K562 (cell line): ENCODE measurements at regions not wholly inside any gene's neighbourhood (a gene's known extent, or its start where the extent isn't known, plus 50 kb on each side); places are given as distances from the start of the nearest gene placed in this dataset.

ENCODE experiments used
- ATAC-seq: fragments of 200-7000 bp; cut with Tn5 transposase; 3 replicates; pipeline ENCODE4 v1.9.1; 2020; ENCODE audit warnings: moderate library complexity
- BruUV-seq: library from RNA; stranded (reverse); fragments of 400-500 nt; replicated peaks from 2 replicates; lab custom pipeline; 2021; lab: Mats Ljungman, UMichigan
- CTCF ChIA-PET: fragments of 300-600 bp; formaldehyde crosslinking; extraction: SDS; loops from one replicate; lab custom pipeline; 2021; ENCODE audit warnings: low intra/inter-chr PET ratio; lab: Yijun Ruan, JAX
- POLR2A ChIA-PET: fragments of 300-600, 350-650 bp; sonication (Branson Sonifier 250); formaldehyde crosslinking; extraction: SDS; loops from one replicate; lab custom pipeline; 2021; ENCODE audit warnings: antibody characterized with exemption, inconsistent platforms; lab: Yijun Ruan, JAX
- DNase-seq, 4 experiments: peaks; one replicate each; pipeline versions ENCODE4 v3.0.0 to v3.0.0-alpha.2; 2011 to 2018; ENCODE audit warnings: low spot score in 3 of 4, mixed read lengths in 3 of 4; ENCODE audit errors: extremely low read depth in 1 of 4
- FAIRE-seq: peaks from 2 replicates; lab custom pipeline; 2011; peaks lifted over from hg19 to GRCh38; lab: Jason Lieb, UNC
- H2AFZ ChIP-seq: 2 replicates; pipeline ENCODE4 v1.6.0; 2011; ENCODE audit warnings: low read depth, low read length, control low read depth, inconsistent platforms
- H3K27ac ChIP-seq: fragments of 200-600 bp; 3 replicates; pipeline ENCODE4 v1.8.0; 2011; ENCODE audit warnings: low read depth, mild to moderate bottlenecking, control low read depth, inconsistent platforms, low read length, moderate library complexity, mixed read lengths; ENCODE audit errors: extremely low read depth
- H3K27me3 ChIP-seq, 2 experiments: fragments of 300-600 bp in 1 of 2; 2 replicates in 1 of 2; 3 replicates in 1 of 2; pipeline versions ENCODE4 v1.6.0 to v1.8.0; 2011; ENCODE audit warnings: inconsistent platforms in 2 of 2, low read length in 2 of 2, mild to moderate bottlenecking in 1 of 2, mixed read lengths in 1 of 2, moderate library complexity in 1 of 2; ENCODE audit not compliant: control insufficient read depth in 2 of 2, insufficient read depth in 2 of 2
- H3K36me3 ChIP-seq: fragments of 300-600 bp; 3 replicates; pipeline ENCODE4 v1.8.0; 2011; ENCODE audit warnings: mild to moderate bottlenecking, low read length, inconsistent platforms; ENCODE audit not compliant: control insufficient read depth, insufficient read depth
- H3K4me1 ChIP-seq, 2 experiments: fragments of 200-600 bp in 1 of 2; replicated peaks in 1 of 2; 2 replicates in 1 of 2; 3 replicates in 1 of 2; pipeline versions ENCODE4 v1.5.1 to v1.8.0; 2011; ENCODE audit warnings: inconsistent platforms in 2 of 2, low read length in 2 of 2, mild to moderate bottlenecking in 1 of 2, mixed read lengths in 1 of 2, moderate library complexity in 1 of 2; ENCODE audit not compliant: control insufficient read depth in 2 of 2, insufficient read depth in 2 of 2
- H3K4me2 ChIP-seq: 2 replicates; pipeline ENCODE4 v1.6.1; 2011; ENCODE audit warnings: low read length, control low read depth, inconsistent platforms, mixed read lengths; ENCODE audit not compliant: insufficient read depth
- H3K4me3 ChIP-seq: fragments of 200-600 bp; sonication (generic), shearing (Covaris generic); 2 replicates; pipeline ENCODE4 v1.5.1; 2016; ENCODE audit warnings: control low read depth, inconsistent platforms
- H3K79me2 ChIP-seq: fragments of 200-600 bp; 3 replicates; pipeline ENCODE4 v1.8.0; 2011; ENCODE audit warnings: low read length, inconsistent platforms; ENCODE audit not compliant: control insufficient read depth, insufficient read depth
- H3K9ac ChIP-seq, 2 experiments: 2 replicates each; pipeline versions ENCODE4 v1.6.0 to v1.6.1; 2011; ENCODE audit warnings: low read depth in 2 of 2, low read length in 2 of 2, control low read depth in 1 of 2, inconsistent platforms in 1 of 2, mild to moderate bottlenecking in 1 of 2, mixed read lengths in 1 of 2; ENCODE audit not compliant: insufficient read depth in 1 of 2
- H3K9me1 ChIP-seq: one replicate; pipeline ENCODE4 v1.6.0; 2011; ENCODE audit warnings: inconsistent platforms, mild to moderate bottlenecking, low read length, moderate library complexity; ENCODE audit not compliant: control insufficient read depth, insufficient read depth
- H3K9me3 ChIP-seq: replicated peaks from 2 replicates; pipeline ENCODE4 v1.5.1; 2011; ENCODE audit warnings: low read depth, low read length, inconsistent platforms; ENCODE audit not compliant: control insufficient read depth, insufficient read depth
- H4K20me1 ChIP-seq: replicated peaks from 2 replicates; pipeline ENCODE4 v1.6.1; 2011; ENCODE audit warnings: low read length, inconsistent platforms, mixed read lengths; ENCODE audit not compliant: control insufficient read depth, insufficient read depth
- ATF4 ChIP-seq: fragments of 450-650 bp; formaldehyde crosslinking; IDR thresholded peaks from 2 replicates; pipeline ENCODE4 v1.4.0; 2022; ENCODE audit warnings: mild to moderate bottlenecking, moderate library complexity
- CCNT2 ChIP-seq: IDR thresholded peaks from 2 replicates; pipeline ENCODE4 v1.6.1; 2011; ENCODE audit warnings: borderline replicate concordance, low read depth, mild to moderate bottlenecking, moderate library complexity, mixed read lengths, low read length; ENCODE audit not compliant: insufficient read length; ENCODE audit errors: extremely low read depth
- CTBP1 ChIP-seq: fragments of 450-650 bp; IDR thresholded peaks from 2 replicates; pipeline ENCODE4 v1.6.1; 2016; ENCODE audit warnings: borderline replicate concordance
- E2F6 ChIP-seq, 2 experiments: IDR thresholded peaks; 2 replicates each; pipeline ENCODE4 v1.6.1; 2011; ENCODE audit warnings: borderline replicate concordance in 1 of 2, control low read depth in 1 of 2, low read depth in 1 of 2, low read length in 1 of 2, mild to moderate bottlenecking in 1 of 2, mixed read lengths in 1 of 2, moderate library complexity in 1 of 2; ENCODE audit not compliant: insufficient read depth in 1 of 2, insufficient read length in 1 of 2, poor library complexity in 1 of 2, severe bottlenecking in 1 of 2; ENCODE audit errors: extremely low read depth in 1 of 2
- ELK1 ChIP-seq: sonication (generic); formaldehyde crosslinking; IDR thresholded peaks from 2 replicates; pipeline ENCODE4 v1.8.1; 2022; ENCODE audit warnings: missing genetic modification reagents
- HMG20B ChIP-seq: fragments of 250-450 bp; sonication (Bioruptor Pico); IDR thresholded peaks from 2 replicates; pipeline ENCODE4 v1.5.0; 2021; ENCODE audit warnings: mild to moderate bottlenecking
- IRF9 ChIP-seq: fragments of 450-650 bp; IDR thresholded peaks from 2 replicates; pipeline ENCODE4 v1.6.1; 2016; ENCODE audit warnings: missing biosample characterization, missing genetic modification characterization
- LCOR ChIP-seq: sonication (generic); formaldehyde crosslinking; IDR thresholded peaks from 2 replicates; pipeline ENCODE4 v1.8.0; 2022; ENCODE audit warnings: mild to moderate bottlenecking, missing genetic modification reagents
- NR2F6 ChIP-seq: fragments of 450-650 bp; formaldehyde crosslinking; IDR thresholded peaks from 2 replicates; pipeline ENCODE4 v1.4.0; 2020; ENCODE audit warnings: mild to moderate bottlenecking
- PHF20 ChIP-seq: fragments of 450-650 bp; IDR thresholded peaks from 2 replicates; pipeline ENCODE4 v1.6.1; 2018; ENCODE audit not compliant: partially characterized antibody
- TSHZ1 ChIP-seq: fragments of 250-450 bp; sonication (Bioruptor Pico); IDR thresholded peaks from 2 replicates; pipeline ENCODE4 v1.4.0; 2020; ENCODE audit warnings: mild to moderate bottlenecking, moderate library complexity
- ZNF124 ChIP-seq: sonication (generic); formaldehyde crosslinking; IDR thresholded peaks from 2 replicates; pipeline ENCODE4 v1.8.1; 2022; ENCODE audit warnings: missing genetic modification reagents
- ZNF57 ChIP-seq: fragments of 450-650 bp; formaldehyde crosslinking; IDR thresholded peaks from 2 replicates; pipeline ENCODE4 v1.4.0; 2020; ENCODE audit warnings: mild to moderate bottlenecking, moderate library complexity
- ZNF830 ChIP-seq: fragments of 250-450 bp; sonication (Bioruptor Pico); IDR thresholded peaks from 2 replicates; pipeline ENCODE4 v1.5.0; 2021; ENCODE audit warnings: mild to moderate bottlenecking
- WGBS: fragments of 100-300 bp; shearing (Covaris generic); methylation state at CpG from one replicate; pipeline ENCODE4 v1.1.6; 2016; ENCODE audit warnings: low coverage, mixed read lengths; ENCODE audit not compliant: insufficient coverage; ENCODE audit errors: missing lambda C conversion rate; 5-methylcytosine and 5-hydroxymethylcytosine counted together
- in situ Hi-C: fragments of 300-500 bp; cut with MboI; formaldehyde crosslinking; loops from 4 replicates; pipeline ENCODE4 v1.15.0; 2018; ENCODE audit warnings: inconsistent platforms, mixed read lengths
- intact Hi-C: fragments of 100-400 bp; cut with micrococcal nuclease; formaldehyde crosslinking; loops from 2 replicates; pipeline ENCODE4 v1.14.2; 2022

GRCh38 chr7:50926049-50926448 lies 143.4 kb upstream of the GRB10 start (continued):
- TF ChIP-seq TSHZ1 (CRISPR knock-in tag) (no peak), LCOR (CRISPR knock-in tag) (no peak), ZNF124 (CRISPR knock-in tag) (no peak), CCNT2 (no peak), NR2F6 (CRISPR knock-in tag) (no peak)
- TF ChIP-seq, all 486 proteins: peak for 0

- Histone ChIP-seq H3K9ac (no peak overlapping the region), H3K4me3 (no peak overlapping the region), H2AFZ (no peak overlapping the region), H3K79me2 (no peaks in the 10 kb centered on the region), H3K9me3 (no peaks in the 10 kb centered on the region), H3K27ac (no peak overlapping the region), H3K36me3 (no peaks in the 10 kb centered on the region), H3K4me1 (no peaks in the 10 kb centered on the region), H4K20me1 (no peaks in the 10 kb centered on the region), H3K4me2 (no peak overlapping the region), H3K9me1 (no peaks in the 10 kb centered on the region), H3K27me3 (peaks cover 0 to 15% of the 10 kb centered on the region in 2 experiments; a peak in 3 of 5 replicates)
- in situ Hi-C loops, result no loop called here
- CTCF ChIA-PET, result no interaction called here
- POLR2A ChIA-PET, result interaction anchor here (0.6 kb wide), 1 partner anchor 444 kb away, joined by 3 read pairs; no protein-coding TSS in a partner anchor
- ATAC-seq (no peak), FAIRE-seq (no peak), DNase-seq (no peak)
- no TSS peak for BruUV-seq
- intact Hi-C loops, result no loop called here
- 2% methylated on average over 4 of the region's 4 CpGs for WGBS
- TF ChIP-seq CTBP1 (no peak), HMG20B (CRISPR knock-in tag) (no peak), E2F6 (IDR thresholded peaks at IDR 0.05; ENCODE audit: borderline replicate concordance in 1 of 2, extremely low read depth in 1 of 2, insufficient read depth in 1 of 2, insufficient read length in 1 of 2, low read depth in 1 of 2, low read length in 1 of 2, poor library complexity in 1 of 2, severe bottlenecking in 1 of 2) (no peak), ZNF57 (CRISPR knock-in tag) (no peak), IRF9 (no peak), PHF20 (no peak), ATF4 (CRISPR knock-in tag) (no peak), ZNF830 (no peak), ELK1 (CRISPR knock-in tag) (no peak)
Observed at GRCh38 chr7:50923476-50923875, 140.8 kb upstream of the GRB10 start.
